Activated CD4-positive, alpha-beta T cell treated with anti-CD3 and anti-CD28 coated beads for 1 hour (primary cell): ENCODE measurements at regions not wholly inside any gene's neighbourhood (a gene's known extent, or its start where the extent isn't known, plus 50 kb on each side); places are given as distances from the start of the nearest gene placed in this dataset.

ENCODE experiments used
- DNase-seq: peaks from one replicate; pipeline ENCODE4 v3.0.0-alpha.2; 2020

DNA sequence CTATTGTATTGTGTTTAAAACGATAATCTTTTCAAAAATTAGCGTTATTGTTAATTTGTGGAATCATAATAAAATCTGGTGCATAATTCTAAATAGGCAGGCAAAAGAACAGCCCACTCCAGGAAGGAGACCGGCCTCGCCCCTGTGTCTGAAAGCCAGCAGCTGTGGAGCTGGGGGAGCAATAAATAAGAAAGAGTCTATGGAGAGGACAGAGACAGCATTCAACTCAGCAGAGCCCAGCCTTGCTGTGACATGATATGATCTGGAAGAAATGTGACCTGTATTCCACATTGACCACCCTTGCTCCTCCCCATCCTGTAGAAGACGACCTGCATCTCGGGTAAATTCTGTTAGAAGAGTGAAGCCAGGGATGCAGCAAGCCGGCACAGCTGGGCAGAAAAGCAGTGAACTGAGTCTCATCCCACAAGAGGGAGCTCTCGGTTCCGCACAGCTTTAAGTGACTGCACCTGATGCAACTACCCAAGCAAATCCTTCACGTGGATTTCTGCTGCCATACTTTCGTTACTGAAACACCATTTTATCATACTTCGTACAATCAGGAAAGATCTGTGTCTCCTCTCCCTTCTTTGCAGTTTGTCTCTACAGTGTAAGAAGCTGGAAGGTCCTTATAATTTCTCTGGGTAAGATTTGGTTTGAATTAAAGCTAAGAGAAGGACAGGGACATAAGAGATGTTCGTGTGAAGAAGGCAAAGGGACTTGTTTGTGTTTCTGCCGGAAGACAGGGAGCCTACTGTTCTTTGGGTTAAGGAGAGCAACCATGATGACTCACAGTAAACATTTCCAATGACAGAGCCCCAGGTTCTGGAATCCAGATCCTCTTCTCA lies 427.1 kb downstream of the GPAM start:
- no peak for DNase-seq

DNA sequence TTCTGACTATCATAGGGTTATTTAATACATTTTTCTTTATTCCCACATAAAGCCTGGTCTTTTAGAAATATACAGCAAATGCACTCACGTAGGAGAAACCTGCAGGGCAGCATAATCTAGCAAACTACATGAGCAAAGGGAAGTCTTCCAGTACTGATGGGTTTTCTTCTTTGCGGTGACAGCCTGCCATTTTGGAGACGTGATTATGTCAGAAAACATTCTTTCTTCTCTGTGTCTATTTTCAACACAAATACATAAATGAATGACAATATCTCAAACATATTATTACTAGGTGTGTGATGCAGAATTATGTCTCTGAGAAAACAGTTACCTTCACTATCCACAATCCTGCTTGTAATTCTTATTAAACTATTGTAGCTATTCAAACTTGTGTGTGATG lies 425.0 kb downstream of the GPAM start:
- DNase-seq: no peak

DNA sequence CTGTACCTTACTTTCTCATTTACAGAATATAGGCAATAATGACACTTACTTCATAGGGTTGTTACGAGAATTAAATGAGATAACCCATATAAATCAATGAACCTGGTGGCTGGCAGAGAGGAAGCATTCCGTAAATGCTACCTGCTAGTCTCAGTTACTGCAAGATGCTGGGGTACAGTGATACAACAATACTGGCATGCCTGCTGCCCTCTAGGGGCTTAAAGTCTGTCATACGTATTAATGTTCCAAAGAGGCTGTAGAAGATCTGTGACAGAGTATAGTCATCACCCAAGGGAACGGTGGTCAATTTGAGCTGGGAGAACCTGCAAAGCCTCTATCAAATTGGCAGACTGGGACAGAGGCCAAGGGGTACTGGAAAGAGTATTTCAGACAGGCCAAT lies 421.5 kb downstream of the GPAM start:
- DNase-seq: no peak

DNA sequence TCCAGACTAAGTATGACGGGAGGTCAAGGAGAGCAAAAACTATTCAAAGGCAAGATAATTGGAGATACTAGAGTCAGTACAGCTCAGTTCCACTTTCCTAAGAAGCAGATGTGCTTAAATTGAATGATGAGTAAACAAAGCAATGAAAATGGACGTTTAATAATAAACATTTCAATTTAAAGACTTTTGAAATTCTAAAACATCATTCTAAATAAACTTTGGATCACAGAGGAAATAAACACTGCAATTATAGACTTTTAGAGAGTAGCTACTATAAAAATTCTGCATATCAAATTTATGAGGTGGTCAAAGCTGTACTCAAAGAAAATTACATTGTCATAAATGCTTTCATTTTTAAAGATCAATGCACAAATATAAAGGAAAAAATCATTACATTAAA lies 418.3 kb downstream of the GPAM start:
- DNase-seq: no peak

DNA sequence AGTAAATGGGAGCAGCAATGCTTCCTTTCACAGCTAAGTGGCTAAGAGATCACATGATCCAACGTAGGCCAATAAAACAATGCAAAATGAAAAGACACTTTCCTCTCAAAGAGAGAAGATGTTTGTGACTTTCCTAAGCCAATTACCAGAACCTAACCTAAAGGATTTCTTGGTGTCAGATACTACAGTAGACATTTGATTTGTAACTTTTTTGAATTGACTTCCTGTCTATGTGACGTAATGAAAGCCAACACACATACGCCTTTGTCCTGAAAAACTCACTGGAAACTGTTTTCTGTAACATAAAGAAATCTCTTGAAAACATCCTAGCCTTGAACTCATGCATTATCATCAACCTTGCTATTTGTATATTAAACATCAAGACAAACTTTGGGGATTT lies 417.1 kb downstream of the GPAM start:
- DNase-seq: no peak

DNA sequence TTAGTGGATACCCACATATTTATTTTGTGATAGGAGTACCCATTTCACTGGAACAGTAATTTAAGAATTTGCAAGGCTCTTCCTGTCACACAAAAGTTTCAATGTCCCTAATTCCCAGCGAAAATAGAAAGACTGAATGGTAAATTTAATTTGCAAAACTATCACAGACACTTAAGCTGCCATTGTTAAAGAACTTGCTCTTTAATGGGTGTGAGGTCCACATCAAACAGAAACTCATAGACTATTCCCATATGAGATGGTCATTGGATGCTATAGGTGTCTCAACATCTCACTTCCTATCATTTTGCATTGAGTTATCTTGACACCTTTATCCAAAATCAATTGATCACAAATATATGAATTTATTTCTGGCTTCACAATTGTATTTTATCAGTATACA lies 415.9 kb downstream of the GPAM start:
- no peak for DNase-seq

DNA sequence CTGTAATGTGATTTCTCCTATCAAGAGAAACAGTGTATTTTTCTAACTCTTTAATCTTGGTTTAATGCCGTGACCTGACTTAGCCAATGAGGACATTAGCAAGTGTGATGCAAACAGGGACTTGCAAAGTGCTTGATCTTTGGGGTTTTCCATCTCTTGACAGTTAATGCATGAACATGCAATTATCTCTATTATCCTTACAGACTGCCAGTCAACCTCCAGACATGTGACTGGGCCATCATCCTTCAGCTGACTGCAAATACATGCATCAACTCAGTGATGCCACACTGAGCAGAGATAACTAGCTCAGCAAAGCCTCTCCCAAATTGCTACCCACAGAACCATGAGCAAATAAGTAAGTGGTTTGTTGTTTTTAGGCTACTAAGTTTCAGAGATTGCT lies 409.6 kb downstream of the GPAM start:
- no peak for DNase-seq

DNA sequence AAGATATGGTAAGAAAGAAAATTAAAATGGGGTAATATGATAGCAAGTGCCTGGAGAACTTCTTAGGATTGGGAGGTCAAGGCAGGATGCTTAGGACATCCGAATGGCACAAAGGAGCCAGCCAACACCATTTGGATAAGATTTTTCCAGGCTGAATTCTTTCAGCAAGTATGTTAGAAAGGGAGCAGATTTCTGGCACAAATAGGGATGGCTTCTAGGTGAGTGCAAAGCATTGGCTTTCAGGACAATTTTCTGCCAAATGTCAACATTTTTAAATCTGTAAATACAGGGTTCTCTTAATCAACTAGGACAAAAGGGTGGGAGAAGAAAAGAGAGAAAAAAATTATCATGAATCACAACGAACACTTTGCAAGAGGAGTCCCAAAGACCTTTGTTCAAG lies 409.1 kb downstream of the GPAM start:
- DNase-seq: no peak

DNA sequence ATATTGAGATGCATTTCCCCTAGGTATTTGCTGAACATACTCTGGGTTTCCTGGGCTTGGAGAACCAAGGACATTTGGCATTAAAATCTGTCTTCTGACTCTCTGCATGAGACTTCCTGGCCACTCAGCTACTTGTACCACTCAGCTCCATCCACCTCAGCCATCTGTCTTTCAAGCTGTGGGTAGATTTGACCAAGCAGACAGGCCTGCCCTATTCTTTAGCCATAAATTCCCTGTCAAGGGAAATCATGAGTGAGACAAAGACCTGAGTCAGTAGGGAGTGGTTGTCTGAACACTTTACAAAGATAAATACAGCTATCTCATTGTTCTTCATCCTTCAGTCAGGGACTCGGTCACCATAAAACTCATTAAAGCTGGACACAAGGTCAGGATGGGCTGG lies 399.1 kb downstream of the GPAM start:
- DNase-seq: no peak

DNA sequence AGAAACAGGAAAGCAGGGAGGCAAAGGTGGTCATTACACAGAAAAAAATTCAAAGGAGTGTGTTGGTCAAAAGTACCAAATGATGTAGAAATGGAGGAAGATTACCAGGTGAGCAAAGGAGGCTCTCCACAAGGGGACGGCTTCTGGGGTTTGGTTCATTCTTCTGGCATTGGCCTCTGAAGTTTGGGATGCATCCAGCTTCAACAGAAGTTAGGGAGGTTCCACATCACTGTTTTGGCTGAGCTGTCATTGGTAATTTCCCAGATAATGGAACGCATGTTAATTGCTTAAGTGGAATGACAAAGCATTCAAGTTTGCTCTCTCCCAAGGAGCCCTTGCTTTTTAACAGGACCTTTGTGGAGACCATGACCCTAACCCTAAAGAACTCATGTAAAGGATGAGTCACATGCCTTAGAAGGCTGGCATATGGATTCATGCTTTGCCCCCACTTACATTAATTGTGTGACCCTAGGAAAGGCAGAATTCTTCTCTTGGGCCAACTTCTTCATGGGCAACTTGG lies 398.6 kb downstream of the GPAM start:
- DNase-seq: no peak

DNA sequence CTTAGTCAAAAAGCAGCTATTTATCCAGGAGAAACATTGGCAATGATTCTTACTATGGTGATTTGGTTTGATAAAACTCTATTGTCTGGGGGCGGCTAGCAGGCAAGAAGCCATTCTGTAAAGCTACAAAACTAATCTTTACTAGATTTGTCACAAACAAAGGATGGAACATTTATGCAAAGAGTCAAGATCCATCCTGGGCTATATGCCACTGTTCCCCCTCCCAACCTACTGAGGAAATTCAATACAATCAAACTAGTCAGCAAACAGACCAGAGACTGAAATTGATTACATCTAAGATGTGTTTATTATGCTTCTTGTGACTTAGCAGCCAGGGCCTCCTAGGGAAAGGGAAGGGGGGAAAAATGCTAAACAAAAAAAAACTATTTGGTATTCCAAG lies 397.6 kb downstream of the GPAM start:
- DNase-seq: no peak

DNA sequence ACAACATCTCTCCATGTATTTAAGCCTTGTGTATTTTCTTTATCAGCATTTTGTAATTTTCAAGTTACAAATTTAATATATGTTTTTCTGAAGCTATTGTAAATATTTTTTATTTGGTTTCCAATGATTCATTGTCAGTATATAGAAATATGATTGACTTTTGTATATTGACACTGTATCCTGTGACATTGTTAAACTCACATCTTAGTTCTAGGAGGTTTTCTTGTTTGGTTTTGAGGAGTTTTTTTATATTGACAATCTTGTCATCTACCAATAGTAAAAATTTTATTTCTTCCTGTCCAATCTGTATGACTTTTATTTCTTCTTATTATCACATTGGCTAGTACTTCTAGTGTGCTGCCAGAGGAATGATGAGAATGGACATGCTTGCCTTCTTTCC lies 393.7 kb downstream of the GPAM start:
- DNase-seq: no peak

DNA sequence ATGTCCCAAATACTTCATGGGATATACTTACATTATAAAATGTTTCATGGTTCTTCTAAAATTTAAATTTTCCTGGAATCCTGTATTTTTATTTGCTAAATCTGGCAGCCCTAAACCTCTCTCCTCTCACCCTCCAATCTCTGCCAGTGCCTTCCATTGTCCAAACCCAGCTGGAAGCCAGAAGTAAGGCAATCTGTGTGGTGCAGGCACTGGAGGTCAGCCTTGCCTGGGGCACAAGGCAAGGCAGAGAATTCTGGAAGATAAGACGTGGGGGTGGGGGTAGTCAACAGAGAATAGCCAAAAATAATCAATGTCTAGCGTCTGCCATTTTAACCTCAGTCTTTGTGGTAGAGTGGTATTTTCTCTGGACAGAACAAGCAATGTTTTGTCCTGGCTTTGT lies 381.7 kb downstream of the GPAM start:
- no peak for DNase-seq

DNA sequence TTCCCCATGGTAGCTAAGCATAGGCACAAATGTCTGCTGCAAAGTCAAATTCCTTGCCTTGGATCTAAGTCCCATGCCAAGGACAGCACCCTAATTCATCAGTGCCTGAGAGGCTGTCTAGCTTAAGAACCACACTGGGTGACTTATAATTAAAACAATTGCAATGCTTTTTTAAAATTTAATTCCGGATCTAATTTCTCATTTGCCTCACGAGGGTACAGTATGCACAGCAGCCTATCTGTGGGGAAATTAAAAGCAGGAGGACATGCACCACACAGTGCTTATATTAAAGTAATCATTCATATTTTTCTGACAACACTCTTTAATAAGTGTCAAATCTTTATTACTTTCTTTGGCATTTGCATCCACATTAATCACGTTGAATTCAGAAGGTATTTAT lies 378.8 kb downstream of the GPAM start:
- DNase-seq: no peak

DNA sequence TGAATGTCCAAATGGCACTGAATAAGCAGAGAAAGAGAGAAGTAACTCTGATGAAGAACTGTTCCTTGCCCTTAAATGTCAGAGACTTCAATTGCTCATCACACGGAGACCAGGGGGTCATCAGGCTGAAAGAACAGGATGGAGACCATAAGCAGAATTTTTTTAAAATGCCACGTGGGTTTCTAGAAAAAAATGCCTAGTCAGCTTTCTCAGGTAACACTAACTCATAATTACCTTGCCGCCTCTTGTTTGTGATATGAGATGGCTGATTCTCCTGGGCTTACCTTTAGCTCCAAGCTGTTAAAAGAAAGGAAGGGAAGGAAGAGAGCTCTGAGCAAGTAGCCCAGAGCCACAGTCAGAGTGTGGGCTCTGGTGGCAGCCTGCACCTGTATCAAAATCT lies 372.0 kb downstream of the GPAM start:
- no peak for DNase-seq

DNA sequence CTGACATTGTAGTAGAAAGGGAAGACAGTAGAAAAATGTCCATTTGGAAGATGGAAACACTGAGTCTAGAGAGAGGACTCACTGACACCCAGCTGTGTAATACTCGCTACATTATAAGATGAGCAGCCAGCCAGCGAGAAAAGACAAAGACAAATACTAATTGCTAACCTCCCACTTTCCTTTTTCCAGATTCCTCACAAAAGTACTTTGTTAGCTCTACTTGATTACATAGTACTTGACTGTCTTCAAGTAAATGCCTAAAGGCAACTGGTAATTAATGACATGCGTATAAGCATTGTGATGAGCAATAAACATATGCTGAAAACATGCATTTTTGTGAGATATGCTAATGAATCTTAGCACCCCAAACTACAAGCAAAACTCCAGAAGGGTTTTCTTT lies 363.1 kb downstream of the GPAM start:
- no peak for DNase-seq

DNA sequence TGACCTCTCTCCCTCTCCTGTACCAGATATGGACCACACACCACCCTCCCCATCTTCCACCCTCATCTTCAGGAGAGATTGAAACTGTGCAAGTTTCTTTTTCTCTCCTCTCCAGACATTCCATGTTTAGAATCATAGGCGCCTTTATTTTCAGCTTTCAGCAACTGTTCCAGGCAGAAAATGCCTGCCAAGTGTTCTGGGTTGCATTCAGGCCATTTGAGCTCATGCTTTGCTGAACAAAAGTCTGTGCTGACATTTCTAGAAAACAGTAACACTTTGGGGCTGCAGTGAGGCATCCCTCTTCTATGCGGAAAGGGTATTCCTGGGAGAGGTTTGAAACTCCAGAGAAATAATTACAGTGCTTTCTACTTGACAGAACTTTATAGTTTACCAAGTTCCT lies 361.7 kb downstream of the GPAM start:
- DNase-seq: no peak

DNA sequence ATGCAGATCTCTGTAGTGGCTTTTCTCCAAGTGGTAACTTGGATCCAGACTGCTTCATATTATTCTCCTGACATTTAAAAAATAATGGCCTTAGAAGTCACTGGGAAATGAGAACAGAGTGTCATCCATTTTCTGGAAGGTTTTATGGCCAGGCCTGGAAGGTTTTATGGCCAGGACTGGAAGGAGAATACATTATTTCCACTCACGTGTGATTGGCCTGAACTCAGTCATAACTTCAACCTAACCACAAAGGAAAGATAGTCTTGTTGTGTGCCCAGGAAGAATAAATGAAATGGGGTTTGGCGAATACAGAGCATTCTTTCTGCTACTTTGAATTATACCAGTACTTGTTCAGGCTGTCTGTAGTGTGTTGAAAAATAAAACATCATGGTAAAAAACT lies 360.9 kb downstream of the GPAM start:
- no peak for DNase-seq

DNA sequence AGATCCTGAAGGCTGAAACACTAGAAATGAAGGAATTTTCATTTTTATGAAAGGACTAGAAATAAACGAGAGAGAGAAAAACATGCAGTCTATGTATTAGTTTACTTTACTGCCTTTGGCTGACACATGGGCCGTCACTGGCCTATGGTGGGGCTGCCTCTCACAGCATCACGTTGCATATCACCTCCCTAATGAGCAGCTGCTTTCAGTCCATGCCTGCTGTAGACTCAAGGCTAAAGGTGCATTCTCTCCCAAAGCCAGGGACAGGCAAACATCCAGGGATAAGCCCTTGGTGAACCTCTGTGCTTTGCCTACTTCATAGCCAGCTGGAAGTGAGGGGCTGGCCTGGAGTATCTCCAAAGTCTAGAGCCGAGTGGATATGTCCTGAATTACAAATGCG lies 359.4 kb downstream of the GPAM start:
- no peak for DNase-seq

DNA sequence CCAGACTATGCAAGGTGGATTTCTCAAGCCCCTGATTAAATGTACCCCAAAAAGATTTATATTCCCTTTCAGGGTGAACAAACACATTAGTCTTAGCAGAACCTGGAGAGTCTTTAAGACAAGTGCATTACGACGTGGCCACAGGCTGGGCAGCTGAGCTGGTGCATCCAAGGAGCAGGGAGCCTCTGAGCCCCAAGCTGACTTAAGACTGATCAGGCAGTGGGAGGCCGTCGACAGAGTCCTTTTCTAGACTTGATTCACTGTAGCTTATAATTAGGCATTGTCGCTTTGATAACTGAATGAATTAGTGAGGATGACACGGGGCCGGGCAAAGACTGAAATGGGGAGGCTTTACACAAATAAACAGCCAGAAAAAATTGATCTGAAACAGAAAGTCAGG lies 353.2 kb downstream of the GPAM start:
- DNase-seq: no peak

DNA sequence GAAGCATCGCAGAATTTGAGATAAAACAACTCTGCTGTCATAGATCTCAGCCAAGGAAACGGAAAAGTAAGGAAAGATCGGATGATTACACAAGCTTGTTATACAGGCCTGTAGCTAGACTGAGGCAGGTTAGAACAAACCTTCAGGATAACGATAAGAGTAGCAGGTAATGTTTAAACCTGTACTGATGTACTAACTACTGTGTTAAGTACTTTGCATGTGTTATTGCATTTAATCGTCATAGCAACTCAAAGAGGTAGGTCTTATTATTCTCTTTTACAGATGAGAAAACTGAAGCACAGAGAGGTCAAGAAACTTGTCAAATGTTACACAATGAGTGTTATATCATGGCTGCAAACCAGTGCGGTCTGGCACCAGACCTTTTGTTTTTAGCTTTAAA lies 352.5 kb downstream of the GPAM start:
- no peak for DNase-seq

DNA sequence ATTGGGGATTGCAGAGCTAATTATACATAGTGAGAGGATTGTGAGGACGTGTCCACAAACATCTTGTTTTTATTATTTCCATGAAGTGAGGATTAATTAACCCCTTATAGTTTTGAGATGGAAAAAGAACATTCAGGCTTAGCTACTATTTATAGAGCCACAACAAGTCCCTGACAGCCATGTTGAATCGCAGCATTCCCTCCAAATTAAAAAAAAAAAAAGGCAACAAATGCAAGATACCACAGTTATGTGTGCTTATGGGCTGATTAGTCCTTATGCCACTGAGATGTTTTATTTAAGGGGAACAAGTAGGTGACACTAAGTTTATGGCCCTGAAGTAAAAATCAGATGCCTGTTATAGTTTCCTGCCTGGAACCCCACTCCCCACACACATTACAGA lies 350.3 kb downstream of the GPAM start:
- DNase-seq: no peak

DNA sequence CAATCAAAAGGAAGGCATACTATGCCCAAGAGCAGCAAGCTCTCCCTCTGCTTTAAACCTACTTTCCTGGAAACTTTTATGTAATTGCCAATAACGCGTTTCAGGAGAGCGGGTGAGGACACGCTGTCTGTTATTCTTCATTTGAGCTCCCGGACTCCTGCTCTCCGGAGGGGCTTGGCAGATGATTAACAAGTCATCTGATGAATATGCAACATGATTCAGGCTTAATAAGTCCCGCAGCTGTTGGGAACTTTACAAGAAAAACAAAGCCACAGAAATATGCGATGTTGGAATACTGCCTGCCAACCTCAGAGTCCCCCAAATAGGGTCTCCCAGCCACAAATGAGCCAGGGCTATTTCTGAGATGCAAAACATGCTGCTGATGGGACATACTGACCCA lies 348.0 kb downstream of the GPAM start:
- DNase-seq: no peak

DNA sequence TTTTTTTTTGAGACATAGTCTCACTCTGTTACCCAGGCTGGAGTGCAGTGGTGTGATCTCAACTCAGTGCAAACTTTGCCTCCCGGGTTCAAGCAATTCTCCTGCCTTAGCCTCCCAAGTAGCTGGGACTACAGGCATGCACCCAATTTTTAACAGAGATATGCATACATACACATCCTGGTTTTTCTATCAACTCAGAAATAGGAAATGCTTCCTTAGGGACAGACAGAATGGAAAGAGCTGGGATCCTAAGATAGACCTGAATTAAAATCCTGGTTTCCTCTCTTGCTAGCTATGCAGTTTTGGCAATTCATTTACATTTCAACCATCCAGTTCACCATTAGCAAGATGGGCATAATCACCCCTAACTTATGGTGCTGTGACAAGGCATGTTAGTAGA lies 347.5 kb downstream of the GPAM start:
- DNase-seq: no peak

DNA sequence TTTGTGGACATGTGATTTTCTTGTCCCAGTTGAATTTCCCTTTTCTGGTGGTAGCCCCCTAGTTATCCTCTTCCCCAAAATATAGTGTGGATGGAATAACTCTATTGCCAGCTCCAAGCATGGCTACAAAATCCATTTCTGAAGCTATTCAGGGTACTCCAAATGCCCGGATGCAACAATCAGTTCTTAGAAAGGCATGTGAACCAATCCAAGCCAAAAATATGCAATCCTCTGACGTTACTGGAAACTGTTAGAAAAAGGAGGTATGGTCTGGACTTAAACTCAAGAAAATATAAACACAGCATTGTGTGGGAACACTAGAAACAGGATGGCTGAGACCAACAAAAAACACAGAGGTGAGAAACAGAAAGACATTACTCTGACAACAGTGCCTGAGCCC lies 347.0 kb downstream of the GPAM start:
- no peak for DNase-seq
